ENCODE measurements at regions not wholly inside any gene's neighbourhood (a gene's known extent, or its start where the extent isn't known, plus 50 kb on each side); places are given as distances from the start of the nearest gene placed in this dataset.

DNA sequence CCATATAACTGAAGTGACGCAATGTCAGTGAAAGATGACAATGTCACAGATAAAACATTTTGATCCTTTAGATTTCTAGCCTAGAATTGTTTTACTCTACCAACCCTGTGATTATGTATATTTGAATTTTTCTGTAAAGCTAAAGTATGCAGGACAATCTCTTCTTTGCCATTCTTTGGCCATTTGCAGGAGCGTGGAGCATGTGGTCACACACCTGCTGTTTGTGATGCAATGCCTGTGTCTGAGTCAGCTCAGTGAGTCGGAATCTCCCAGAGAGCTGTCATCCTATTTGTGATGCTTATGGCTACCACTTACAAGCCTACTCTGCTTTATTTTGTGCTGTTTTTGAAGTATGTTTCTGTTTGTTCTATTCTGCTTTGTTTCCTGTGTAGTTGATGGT lies 214.5 kb downstream of the NAF1 start:
- no peaks in the 10 kb centered on the region for H3K79me2 ChIP-seq (ENCODE audit: control insufficient read depth, insufficient read depth, low read length)
- H4K20me1 ChIP-seq (ENCODE audit: control insufficient read depth, extremely low read depth, insufficient read depth, low read length): no peaks in the 10 kb centered on the region
- H3K4me3 ChIP-seq (replicated peaks in 1 of 4; ENCODE audit: control extremely low read depth in 1 of 4, insufficient read depth in 1 of 4, low read depth in 3 of 4, low read length in 4 of 4): no peak overlapping the region

DNA sequence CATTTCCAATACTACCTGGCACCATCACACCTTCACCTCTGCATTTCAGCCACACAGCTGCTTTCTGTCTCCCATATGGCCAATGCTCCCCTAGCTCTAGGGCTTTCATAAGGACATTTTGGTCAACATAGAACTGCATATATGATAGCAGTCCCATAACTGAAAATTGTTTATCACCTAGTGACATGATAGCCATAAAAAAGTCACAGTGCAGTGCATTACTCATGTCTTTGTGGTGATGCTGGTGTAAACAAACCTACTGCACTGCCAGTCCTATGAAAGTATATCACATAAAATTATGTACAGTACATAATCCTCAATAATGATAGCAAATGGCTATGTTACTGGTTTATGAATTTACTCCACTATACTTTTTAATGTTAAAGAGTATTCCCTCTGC lies 221.0 kb downstream of the NAF1 start:
- H3K27ac ChIP-seq (ENCODE audit: insufficient read depth, low read length): no peak overlapping the region
- no peak overlapping the region for H3K4me2 ChIP-seq (ENCODE audit: extremely low read depth, insufficient read depth, low read length)
- TF ChIP-seq EZH2 (IDR thresholded peaks at IDR 0.05; ENCODE audit: low read length, missing control alignments): no peak
- TF ChIP-seq, protein P1, sequence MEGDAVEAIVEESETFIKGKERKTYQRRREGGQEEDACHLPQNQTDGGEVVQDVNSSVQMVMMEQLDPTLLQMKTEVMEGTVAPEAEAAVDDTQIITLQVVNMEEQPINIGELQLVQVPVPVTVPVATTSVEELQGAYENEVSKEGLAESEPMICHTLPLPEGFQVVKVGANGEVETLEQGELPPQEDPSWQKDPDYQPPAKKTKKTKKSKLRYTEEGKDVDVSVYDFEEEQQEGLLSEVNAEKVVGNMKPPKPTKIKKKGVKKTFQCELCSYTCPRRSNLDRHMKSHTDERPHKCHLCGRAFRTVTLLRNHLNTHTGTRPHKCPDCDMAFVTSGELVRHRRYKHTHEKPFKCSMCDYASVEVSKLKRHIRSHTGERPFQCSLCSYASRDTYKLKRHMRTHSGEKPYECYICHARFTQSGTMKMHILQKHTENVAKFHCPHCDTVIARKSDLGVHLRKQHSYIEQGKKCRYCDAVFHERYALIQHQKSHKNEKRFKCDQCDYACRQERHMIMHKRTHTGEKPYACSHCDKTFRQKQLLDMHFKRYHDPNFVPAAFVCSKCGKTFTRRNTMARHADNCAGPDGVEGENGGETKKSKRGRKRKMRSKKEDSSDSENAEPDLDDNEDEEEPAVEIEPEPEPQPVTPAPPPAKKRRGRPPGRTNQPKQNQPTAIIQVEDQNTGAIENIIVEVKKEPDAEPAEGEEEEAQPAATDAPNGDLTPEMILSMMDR (conservative IDR thresholded peaks at IDR 0.05 in 1 of 2, IDR thresholded peaks at IDR 0.05 in 1 of 2; ENCODE audit: low read depth in 1 of 2, low read length in 2 of 2): no peak
- H2AFZ ChIP-seq (ENCODE audit: low read length): no peak overlapping the region
- no peaks in the 10 kb centered on the region for H3K79me2 ChIP-seq (ENCODE audit: control insufficient read depth, insufficient read depth, low read length)
- no peaks in the 10 kb centered on the region for H4K20me1 ChIP-seq (ENCODE audit: control insufficient read depth, extremely low read depth, insufficient read depth, low read length)
- H3K4me3 ChIP-seq (replicated peaks in 1 of 4; ENCODE audit: control extremely low read depth in 1 of 4, insufficient read depth in 1 of 4, low read depth in 3 of 4, low read length in 4 of 4): no peak overlapping the region
- no peaks in the 10 kb centered on the region for H3K9me3 ChIP-seq (ENCODE audit: control insufficient read depth, insufficient read depth, low read depth, low read length)
- no peak for DNase-seq (ENCODE audit: low read depth in 2 of 2)
- H3K4me1 ChIP-seq (ENCODE audit: control insufficient read depth, extremely low read depth, insufficient read depth, low read length): no peaks in the 10 kb centered on the region
- H3K9ac ChIP-seq (ENCODE audit: insufficient read depth, low read length): no peak overlapping the region
- no peaks in the 10 kb centered on the region for H3K36me3 ChIP-seq (ENCODE audit: control insufficient read depth, insufficient read depth, low read length)
- H3K27me3 ChIP-seq (ENCODE audit: control insufficient read depth, insufficient read depth, low read length): no peaks in the 10 kb centered on the region

More for the DNA sequence above, 214.5 kb downstream of the NAF1 start:
- TF ChIP-seq EZH2 (IDR thresholded peaks at IDR 0.05; ENCODE audit: low read length, missing control alignments): no peak
- TF ChIP-seq, protein P1 (conservative IDR thresholded peaks at IDR 0.05 in 1 of 2, IDR thresholded peaks at IDR 0.05 in 1 of 2; ENCODE audit: low read depth in 1 of 2, low read length in 2 of 2): no peak
- Histone ChIP-seq H3K27me3 (ENCODE audit: control insufficient read depth, insufficient read depth, low read length) (no peaks in the 10 kb centered on the region), H3K36me3 (ENCODE audit: control insufficient read depth, insufficient read depth, low read length) (no peaks in the 10 kb centered on the region), H3K27ac (ENCODE audit: insufficient read depth, low read length) (no peak overlapping the region), H3K9ac (ENCODE audit: insufficient read depth, low read length) (no peak overlapping the region), H2AFZ (ENCODE audit: low read length) (no peak overlapping the region), H3K4me1 (ENCODE audit: control insufficient read depth, extremely low read depth, insufficient read depth, low read length) (no peaks in the 10 kb centered on the region), H3K4me2 (ENCODE audit: extremely low read depth, insufficient read depth, low read length) (no peak overlapping the region), H3K9me3 (ENCODE audit: control insufficient read depth, insufficient read depth, low read depth, low read length) (no peaks in the 10 kb centered on the region)
- peak in 1 of 2 donors; percentile 50 for DNase-seq (ENCODE audit: low read depth in 2 of 2)

DNA sequence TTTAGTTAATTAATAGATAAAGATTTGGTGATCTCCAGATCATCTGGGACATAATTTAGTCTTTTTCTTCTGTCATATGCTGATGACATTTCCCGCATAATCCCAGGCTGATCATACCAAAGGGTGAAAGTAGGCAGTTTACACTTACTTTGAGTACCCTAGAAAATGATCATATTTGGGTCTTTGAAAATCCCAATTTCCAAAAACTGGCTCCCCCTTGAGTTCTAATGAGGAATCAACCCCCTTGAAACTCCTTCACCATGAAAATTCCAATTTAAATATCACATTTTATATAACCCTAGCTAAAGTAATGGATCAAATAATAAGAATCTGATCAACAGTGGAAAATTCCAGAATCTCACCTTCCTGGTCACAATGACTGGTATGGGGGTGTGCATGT lies 223.4 kb downstream of the NAF1 start:
- H3K79me2 ChIP-seq (ENCODE audit: control insufficient read depth, insufficient read depth, low read length): no peaks in the 10 kb centered on the region
- no peak overlapping the region for H2AFZ ChIP-seq (ENCODE audit: low read length)
- DNase-seq (ENCODE audit: low read depth in 2 of 2): no peak
- no peak overlapping the region for H3K27ac ChIP-seq (ENCODE audit: insufficient read depth, low read length)
- no peaks in the 10 kb centered on the region for H3K27me3 ChIP-seq (ENCODE audit: control insufficient read depth, insufficient read depth, low read length)
- no peak overlapping the region for H3K4me3 ChIP-seq (replicated peaks in 1 of 4; ENCODE audit: control extremely low read depth in 1 of 4, insufficient read depth in 1 of 4, low read depth in 3 of 4, low read length in 4 of 4)
- no peak overlapping the region for H3K9ac ChIP-seq (ENCODE audit: insufficient read depth, low read length)
- H4K20me1 ChIP-seq (ENCODE audit: control insufficient read depth, extremely low read depth, insufficient read depth, low read length): no peaks in the 10 kb centered on the region
- H3K4me1 ChIP-seq (ENCODE audit: control insufficient read depth, extremely low read depth, insufficient read depth, low read length): no peaks in the 10 kb centered on the region
- no peak overlapping the region for H3K4me2 ChIP-seq (ENCODE audit: extremely low read depth, insufficient read depth, low read length)
- TF ChIP-seq, protein P1 (conservative IDR thresholded peaks at IDR 0.05 in 1 of 2, IDR thresholded peaks at IDR 0.05 in 1 of 2; ENCODE audit: low read depth in 1 of 2, low read length in 2 of 2): no peak
- TF ChIP-seq EZH2 (IDR thresholded peaks at IDR 0.05; ENCODE audit: low read length, missing control alignments): no peak
- no peaks in the 10 kb centered on the region for H3K9me3 ChIP-seq (ENCODE audit: control insufficient read depth, insufficient read depth, low read depth, low read length)
- H3K36me3 ChIP-seq (ENCODE audit: control insufficient read depth, insufficient read depth, low read length): no peaks in the 10 kb centered on the region
